CD4-positive, alpha-beta T cell treated with Interleukin-4 for 1 hour (primary cell): ENCODE measurements at regions not wholly inside any gene's neighbourhood (a gene's known extent, or its start where the extent isn't known, plus 50 kb on each side); places are given as distances from the start of the nearest gene placed in this dataset.
A peak's percentile ranks its signal among the peaks of the same experiment; 100 is the strongest.
"Not testable (repeated sequence)": the region's sequence is repeated elsewhere in the genome, so short reads cannot be mapped to it uniquely, and the experiment has no call there.

ENCODE experiments used
- DNase-seq, 2 donors: peaks; one replicate each; pipeline ENCODE4 v3.0.0-alpha.2; 2020 to 2022

DNA sequence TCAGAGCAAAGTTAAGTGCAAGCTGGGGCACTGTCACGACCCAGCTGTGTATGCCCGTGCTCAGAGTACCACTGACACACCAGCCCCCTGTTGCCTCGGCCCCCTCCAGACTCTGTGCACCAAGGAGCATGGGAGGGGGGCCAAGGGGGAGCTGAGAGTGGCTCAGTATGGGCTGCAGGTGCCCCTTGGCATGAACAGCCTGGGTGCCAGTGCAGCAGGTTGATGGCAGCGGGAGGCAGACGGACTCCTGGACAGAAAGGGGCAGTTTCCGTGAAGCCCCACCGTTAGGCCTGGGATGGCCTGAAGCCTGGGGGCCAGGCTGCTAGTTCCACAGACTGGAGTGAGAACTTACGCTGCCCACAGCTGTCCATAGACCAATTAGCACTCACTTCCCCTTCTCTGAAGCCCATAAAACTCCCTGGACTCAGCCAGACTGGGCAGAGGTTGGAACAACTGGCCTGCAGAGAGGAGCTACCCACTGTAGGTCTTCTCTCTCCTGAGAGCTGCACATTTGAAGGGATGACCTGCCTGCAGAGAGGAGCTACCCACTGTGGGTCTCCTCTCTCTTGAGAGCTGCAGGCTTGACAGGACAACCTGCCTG, 182.8 kb downstream of the DEPDC1B start:
- no peak for DNase-seq

DNA sequence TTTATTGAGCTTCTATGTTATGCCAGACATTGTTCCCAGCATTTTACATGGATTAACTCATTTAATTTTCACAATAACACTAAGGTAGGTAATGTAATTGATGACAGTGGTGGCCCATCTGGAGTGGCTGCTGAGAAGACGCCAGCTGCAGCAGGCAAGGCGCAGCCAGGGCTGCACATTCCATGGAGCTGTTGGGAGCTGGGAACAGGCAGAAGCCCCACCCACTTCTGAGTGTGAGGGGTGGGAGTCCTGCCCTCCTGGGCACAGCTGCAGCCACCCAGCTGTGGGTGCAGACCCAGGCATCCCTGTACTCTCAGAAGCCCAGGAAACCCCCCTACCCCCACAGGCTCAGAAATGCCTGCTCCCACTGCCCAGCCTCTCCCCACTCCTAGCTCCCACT, 183.3 kb downstream of the DEPDC1B start:
- DNase-seq, result no peak

GRCh38 chr5:60514152-60514551, 185.8 kb downstream of the DEPDC1B start:
- no peak for DNase-seq

GRCh38 chr5:60512117-60512516, 187.8 kb downstream of the DEPDC1B start:
- DNase-seq, result no peak

DNA sequence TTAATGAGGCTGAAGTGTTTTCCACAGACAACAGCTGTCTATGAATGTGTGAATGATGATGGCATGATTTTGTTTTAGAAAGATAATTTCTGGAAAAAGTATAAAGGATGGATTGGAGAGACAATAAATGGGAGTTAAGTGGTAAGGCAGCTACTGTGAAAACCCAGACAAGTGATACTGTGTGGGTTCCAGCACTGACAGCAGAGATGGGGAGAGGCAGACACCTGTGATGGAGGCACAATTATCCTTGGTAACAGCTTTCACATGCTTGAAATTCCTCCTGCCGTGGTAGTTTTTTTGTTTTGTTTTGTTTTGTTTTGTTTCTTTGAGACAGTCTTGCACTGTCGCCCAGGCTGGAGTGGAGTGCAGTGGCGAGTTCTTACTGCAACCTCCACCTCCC, 189.3 kb downstream of the DEPDC1B start:
- no peak for DNase-seq

GRCh38 chr5:60510049-60510448, 189.9 kb downstream of the DEPDC1B start:
- no peak for DNase-seq

- DNase-seq, result no peak
Measured at GRCh38 chr5:60509519-60509918, 190.4 kb downstream of the DEPDC1B start.

- DNase-seq, result no peak
Measured at GRCh38 chr5:60507687-60508086, 192.3 kb downstream of the DEPDC1B start.

- no peak for DNase-seq
Measured at GRCh38 chr5:60505373-60506171, 194.4 kb downstream of the DEPDC1B start.

DNA sequence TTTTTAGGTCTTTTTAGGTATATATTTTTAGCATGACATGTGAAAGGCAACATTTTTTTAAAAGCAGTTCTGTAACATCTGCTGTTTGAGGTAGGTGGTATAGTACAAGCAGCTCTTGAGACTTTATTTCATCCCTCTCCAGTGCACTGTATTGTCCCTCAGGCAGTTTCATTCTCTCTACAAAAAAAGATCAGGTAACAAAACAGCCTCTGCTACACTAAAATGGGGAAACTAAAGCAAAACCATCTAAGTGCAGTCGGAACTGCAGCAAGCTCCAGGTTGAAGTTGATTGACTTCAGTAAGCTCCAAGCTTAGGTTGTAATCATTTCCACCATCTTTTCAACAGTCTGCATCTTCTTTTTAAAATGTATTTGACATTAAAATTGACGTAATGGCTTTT, 195.6 kb downstream of the DEPDC1B start:
- no peak for DNase-seq

DNA sequence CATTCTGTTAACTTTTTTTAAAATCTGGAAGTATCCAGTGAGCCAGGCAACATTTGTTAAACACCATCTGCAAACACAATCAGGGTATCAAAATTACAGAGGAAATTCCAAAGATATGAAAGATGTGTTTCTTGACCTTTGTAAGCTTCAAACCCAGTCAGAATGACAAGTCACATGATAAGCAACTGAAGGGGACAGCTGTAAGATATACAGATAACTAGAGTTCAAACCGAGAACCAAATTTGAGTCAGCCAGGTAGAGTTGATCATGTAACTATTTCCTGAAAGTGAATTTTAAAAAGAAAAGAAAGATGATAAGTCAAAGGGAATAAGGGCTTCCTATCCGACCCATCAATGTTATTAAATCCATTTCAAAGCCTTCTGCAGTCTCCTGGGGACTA, 196.2 kb downstream of the DEPDC1B start:
- no peak for DNase-seq

- no peak for DNase-seq
Measured at GRCh38 chr5:60497706-60498500, 202.1 kb downstream of the DEPDC1B start.

DNA sequence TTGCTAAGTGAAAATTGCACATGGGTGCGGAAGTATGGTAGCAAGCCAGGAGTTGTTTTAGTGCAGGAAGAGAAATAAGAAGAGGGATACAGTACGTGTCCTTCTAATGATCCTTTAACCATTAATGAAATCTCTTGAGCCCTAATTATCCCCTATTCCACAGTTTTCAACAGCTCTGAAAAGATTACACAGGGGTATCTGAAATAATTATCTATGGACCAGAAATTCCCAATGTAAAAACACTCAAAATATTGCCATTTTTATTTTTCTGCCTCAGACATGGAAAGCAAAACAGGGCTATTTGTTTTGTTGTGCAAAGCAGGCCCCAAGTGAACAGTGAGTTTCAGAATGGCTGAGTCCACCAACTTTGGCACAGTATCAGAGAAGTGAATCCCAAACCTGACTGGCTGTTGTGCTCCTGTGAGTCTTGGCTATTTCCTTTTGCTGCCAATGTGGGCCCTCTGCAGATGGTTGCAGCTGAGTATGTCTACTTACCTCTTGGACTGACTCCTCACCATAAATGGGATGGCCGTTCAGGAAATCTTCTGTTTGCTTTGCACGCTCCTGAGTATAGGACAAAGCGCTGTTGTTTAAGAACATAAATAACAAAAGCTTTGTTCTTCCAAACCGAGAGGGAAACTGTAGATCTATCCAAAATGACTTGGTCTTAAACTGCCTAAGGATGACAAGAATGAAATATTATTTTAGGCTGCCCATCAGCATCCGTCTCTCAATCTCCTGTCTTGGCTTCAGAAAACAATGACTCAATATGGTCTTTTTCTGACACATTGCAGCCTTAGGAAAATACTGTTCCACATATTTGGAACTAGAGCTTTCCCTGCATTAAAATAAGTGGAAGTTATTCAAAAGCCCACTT, 204.1 kb downstream of the DEPDC1B start:
- no peak for DNase-seq

- DNase-seq, result peak in 1 of 2 donors; percentile 18
Measured at GRCh38 chr5:60494635-60495034, 205.3 kb downstream of the DEPDC1B start.

DNA sequence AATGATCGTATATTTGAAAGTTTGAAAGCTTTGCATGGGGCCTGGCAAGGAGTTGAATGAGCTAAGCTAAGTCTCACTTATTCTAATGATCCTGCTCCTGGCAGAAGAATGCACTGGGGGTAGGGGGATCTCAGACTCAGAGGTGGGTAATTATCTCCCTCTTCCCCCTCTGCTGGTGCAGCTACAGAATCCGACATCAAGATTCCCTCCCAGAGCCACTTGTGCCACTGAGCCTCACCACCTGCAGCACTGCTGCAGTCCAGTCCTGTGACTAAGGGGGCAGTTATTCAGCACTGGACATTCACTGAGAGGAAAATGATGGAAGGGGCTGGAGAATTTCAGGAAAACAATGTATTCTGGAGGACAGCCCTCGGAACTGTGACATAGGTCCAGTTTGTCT, 205.8 kb downstream of the DEPDC1B start:
- no peak for DNase-seq

DNA sequence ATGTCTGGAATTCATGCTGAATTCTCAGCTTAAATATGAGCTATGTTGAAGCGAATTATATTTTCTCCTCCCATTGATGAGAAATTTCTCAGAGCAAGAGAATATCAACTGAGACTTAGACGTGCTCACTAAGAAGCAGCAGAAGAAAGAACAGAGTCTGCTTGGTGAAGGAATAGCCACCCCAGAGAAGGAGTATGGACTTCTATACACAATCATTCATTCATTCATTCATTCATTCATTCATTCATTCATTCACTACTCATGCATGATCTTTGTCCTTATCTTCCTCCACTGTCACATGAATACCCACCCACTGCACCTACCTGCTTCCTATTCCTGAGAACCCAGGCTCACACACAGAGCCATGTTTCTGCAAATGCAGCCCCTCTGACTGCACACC, 206.6 kb downstream of the DEPDC1B start:
- DNase-seq, result no peak

GRCh38 chr5:60492958-60493357, 207.0 kb downstream of the DEPDC1B start:
- DNase-seq, result no peak

GRCh38 chr5:60492358-60492757, 207.6 kb downstream of the DEPDC1B start:
- not testable (repeated sequence) for DNase-seq

DNA sequence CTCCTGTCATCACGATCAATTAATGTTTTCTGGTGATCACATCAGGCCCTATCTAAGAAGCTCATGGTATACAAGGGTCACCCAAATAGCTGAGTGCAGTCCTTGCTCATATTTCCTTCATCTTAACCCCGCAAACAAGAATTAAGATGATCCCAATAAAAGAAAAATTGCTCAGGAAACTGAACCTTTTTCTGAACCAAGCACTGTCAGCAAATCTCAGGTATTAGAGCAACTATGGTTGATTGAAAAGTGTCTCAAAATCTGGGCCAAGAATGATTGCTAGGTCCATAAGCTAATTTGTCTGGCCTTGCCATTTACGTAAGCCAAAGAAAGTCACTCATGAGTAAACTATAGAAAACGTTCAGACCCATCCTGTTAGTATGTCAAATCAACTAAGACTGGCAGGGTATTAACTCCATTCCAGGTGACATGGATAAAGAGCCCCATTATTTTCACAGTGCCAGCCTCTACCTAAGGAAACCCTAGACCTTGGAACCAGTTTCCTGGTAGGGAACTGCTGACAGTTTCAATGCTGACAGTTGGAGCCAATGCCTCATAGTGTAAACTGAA, 209.3 kb downstream of the DEPDC1B start:
- DNase-seq, result no peak

DNA sequence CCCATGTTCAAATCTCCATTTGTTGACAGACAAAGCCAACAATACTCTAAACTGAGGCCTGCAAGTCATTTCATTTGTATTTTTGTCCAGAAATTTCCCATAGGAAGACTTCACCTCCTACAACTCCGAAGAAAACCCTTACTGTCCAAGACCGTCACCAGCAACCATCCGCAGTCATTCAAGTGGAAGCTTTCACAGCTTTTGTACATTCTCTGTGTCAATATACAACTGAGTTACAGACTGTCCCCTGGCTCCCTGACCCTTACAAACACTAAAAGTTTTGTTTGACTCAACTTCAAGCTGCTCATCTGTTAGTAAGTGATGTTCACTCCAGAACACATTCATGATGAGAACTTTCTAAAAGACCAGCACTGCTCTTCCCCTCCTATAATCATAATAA, 210.1 kb downstream of the DEPDC1B start:
- no peak for DNase-seq

GRCh38 chr5:60489377-60489776, 210.6 kb downstream of the DEPDC1B start:
- DNase-seq, result no peak

DNA sequence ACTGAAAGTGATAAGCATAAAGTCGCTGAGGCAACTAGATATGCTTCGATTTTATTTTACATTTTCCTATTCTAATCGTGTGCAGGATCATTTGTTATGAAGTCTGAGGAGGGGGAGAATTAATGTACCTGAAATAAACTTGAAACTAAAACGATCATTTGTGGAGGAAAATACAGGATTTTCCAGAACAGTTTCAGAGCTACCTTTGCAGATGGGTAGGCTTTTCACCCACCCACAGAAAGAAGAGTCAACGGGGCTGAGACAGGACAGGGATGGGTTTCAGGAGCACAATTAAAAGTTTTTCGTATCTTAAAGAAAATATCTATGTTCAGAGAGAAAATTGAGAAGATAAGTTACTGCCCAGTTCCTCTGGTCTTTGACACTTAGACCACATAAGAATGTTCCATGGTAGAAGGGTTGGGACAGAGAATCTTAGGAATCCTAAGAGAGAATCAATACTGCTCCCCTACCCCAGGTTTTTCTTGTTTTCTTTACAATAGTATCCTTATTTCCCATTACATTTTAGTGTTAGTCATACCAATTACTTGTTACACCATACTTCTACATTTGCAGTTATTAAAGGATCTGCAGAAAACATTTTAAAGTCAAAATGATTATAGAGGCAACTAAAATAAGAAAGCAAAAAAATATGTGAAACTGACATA, 211.4 kb downstream of the DEPDC1B start:
- no peak for DNase-seq
